HEK293T (cell line): ENCODE measurements at regions not wholly inside any gene's neighbourhood (a gene's known extent, or its start where the extent isn't known, plus 50 kb on each side); places are given as distances from the start of the nearest gene placed in this dataset.

ENCODE experiments used
- FOXM1 ChIP-seq: fragments of 450-650 bp; IDR thresholded peaks from 2 replicates; pipeline ENCODE4 v1.6.1; 2017; ENCODE audit warnings: mild to moderate bottlenecking, borderline replicate concordance
- SUZ12 ChIP-seq: fragments of 450-650 bp; IDR thresholded peaks from 2 replicates; pipeline ENCODE4 v1.6.1; 2016; ENCODE audit warnings: mild to moderate bottlenecking

DNA sequence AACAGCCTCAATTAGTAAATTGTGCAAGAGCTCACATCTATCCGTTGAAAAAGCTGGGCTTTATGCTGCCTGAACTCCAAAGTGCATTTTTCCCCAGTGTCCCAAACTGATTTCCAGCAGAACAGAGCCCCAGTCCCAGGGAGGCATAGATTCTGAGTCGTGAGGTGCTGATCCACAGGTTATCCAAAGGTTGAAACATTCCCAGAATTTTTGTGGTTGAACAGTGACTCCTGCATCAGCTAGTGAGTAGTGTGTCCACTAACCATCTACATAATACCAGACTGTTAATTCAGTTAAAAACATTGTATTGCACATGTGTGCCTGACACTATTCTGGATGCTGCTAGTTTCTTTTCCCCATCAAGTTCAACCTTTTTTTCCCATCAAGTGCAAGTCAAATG, 761.5 kb downstream of the GATA3 start:
- TF ChIP-seq SUZ12 (no peak), FOXM1 (no peak)
